Endothelial cell of umbilical vein (primary cell): ENCODE measurements at regions not wholly inside any gene's neighbourhood (a gene's known extent, or its start where the extent isn't known, plus 50 kb on each side); places are given as distances from the start of the nearest gene placed in this dataset.

Experiments
- BruUV-seq: library from RNA; stranded (reverse); fragments of 400-500 nt; replicated peaks from 2 replicates; lab custom pipeline; 2021; lab: Mats Ljungman, UMichigan
- CTCF ChIA-PET: fragments of 300-600, 350-600 bp; sonication (Branson Sonifier 250); formaldehyde crosslinking; loops from one replicate; lab custom pipeline; 2021; ENCODE audit warnings: antibody characterized with exemption, inconsistent platforms; lab: Charles Lee
- POLR2A ChIA-PET: fragments of 300-600, 350-600 bp; sonication (Branson Sonifier 250); formaldehyde crosslinking; loops from one replicate; lab custom pipeline; 2021; ENCODE audit warnings: antibody characterized with exemption, inconsistent platforms; lab: Charles Lee
- DNase-seq: peaks from one replicate; pipeline ENCODE4 v3.0.0-alpha.2; 2011; ENCODE audit warnings: low read depth, low spot score
- FAIRE-seq: peaks from 2 replicates; lab custom pipeline; 2011; peaks lifted over from hg19 to GRCh38; lab: Jason Lieb, UNC
- H2AFZ ChIP-seq: 2 replicates; pipeline ENCODE4 v1.6.0; 2012; ENCODE audit warnings: low read depth, low read length, control low read depth, inconsistent platforms
- H3K27ac ChIP-seq: 2 replicates; pipeline ENCODE4 v1.5.1; 2011; ENCODE audit warnings: low read depth, mild to moderate bottlenecking, control low read depth, low read length, moderate library complexity; ENCODE audit not compliant: insufficient read depth
- H3K27me3 ChIP-seq, 2 experiments: 2 replicates each; pipeline versions ENCODE4 v1.6.0 to v1.6.1; 2011; ENCODE audit warnings: low read length in 2 of 2, mixed read lengths in 1 of 2; ENCODE audit not compliant: control insufficient read depth in 2 of 2, insufficient read depth in 2 of 2
- H3K36me3 ChIP-seq, 2 experiments: 2 replicates in 1 of 2; 3 replicates in 1 of 2; pipeline ENCODE4 v1.5.1; 2011; ENCODE audit warnings: low read length in 2 of 2, mild to moderate bottlenecking in 1 of 2, moderate library complexity in 1 of 2; ENCODE audit not compliant: control insufficient read depth in 2 of 2, insufficient read depth in 2 of 2; ENCODE audit errors: extremely low read depth in 1 of 2
- H3K4me1 ChIP-seq: 3 replicates; pipeline ENCODE4 v1.5.1; 2011; ENCODE audit warnings: mild to moderate bottlenecking, low read length; ENCODE audit not compliant: control insufficient read depth, insufficient read depth; ENCODE audit errors: extremely low read depth
- H3K4me2 ChIP-seq: 2 replicates; pipeline ENCODE4 v1.6.1; 2011; ENCODE audit warnings: low read length, control low read depth, mixed read lengths; ENCODE audit not compliant: insufficient read depth
- H3K4me3 ChIP-seq, 3 experiments: fragments of 200-600 bp in 1 of 3; sonication (generic), shearing (Covaris generic) in 1 of 3; replicated peaks in 1 of 3; 2 replicates each; pipeline ENCODE4 v1.5.1; 2011 to 2016; ENCODE audit warnings: control low read depth in 3 of 3, low read length in 3 of 3, mild to moderate bottlenecking in 2 of 3, inconsistent platforms in 1 of 3, low read depth in 1 of 3, moderate library complexity in 1 of 3; ENCODE audit not compliant: insufficient read depth in 1 of 3
- H3K79me2 ChIP-seq: 2 replicates; pipeline ENCODE4 v1.6.0; 2012; ENCODE audit warnings: low read length, inconsistent platforms; ENCODE audit not compliant: control insufficient read depth, insufficient read depth
- H3K9ac ChIP-seq: replicated peaks from 2 replicates; pipeline ENCODE3; 2011; ENCODE audit warnings: low read length, control low read depth; ENCODE audit not compliant: insufficient read depth; ENCODE audit errors: extremely low read depth
- H3K9me1 ChIP-seq: replicated peaks from 3 replicates; pipeline ENCODE4 v1.6.0; 2011; ENCODE audit warnings: mild to moderate bottlenecking, low read length; ENCODE audit not compliant: control insufficient read depth, insufficient read depth; ENCODE audit errors: extremely low read depth
- H3K9me3 ChIP-seq: replicated peaks from 2 replicates; pipeline ENCODE4 v1.5.1; 2012; ENCODE audit warnings: low read length, inconsistent platforms; ENCODE audit not compliant: control insufficient read depth, insufficient read depth
- H4K20me1 ChIP-seq: replicated peaks from 2 replicates; pipeline ENCODE3; 2011; ENCODE audit warnings: mild to moderate bottlenecking, low read length; ENCODE audit not compliant: control insufficient read depth, insufficient read depth; ENCODE audit errors: extremely low read depth
- CTCF ChIP-seq, 2 donors: IDR thresholded peaks; 1 replicate in 1 of 2; 2 replicates in 1 of 2; pipeline ENCODE4 v1.5.1; 2011; ENCODE audit warnings: low read length in 2 of 2, mild to moderate bottlenecking in 2 of 2, moderate library complexity in 2 of 2, control low read depth in 1 of 2, inconsistent platforms in 1 of 2, low read depth in 1 of 2; ENCODE audit not compliant: insufficient read depth in 1 of 2; ENCODE audit errors: extremely low read depth in 1 of 2
- EZH2 ChIP-seq: IDR thresholded peaks from 2 replicates; pipeline ENCODE4 v1.6.1; 2012; ENCODE audit warnings: borderline replicate concordance, low read depth, mild to moderate bottlenecking, moderate library complexity, low read length, inconsistent platforms; ENCODE audit not compliant: severe bottlenecking
- FOS ChIP-seq: IDR thresholded peaks from 2 replicates; pipeline ENCODE4 v1.6.1; 2011; ENCODE audit warnings: mild to moderate bottlenecking, low read length, moderate library complexity, borderline replicate concordance; ENCODE audit not compliant: insufficient read depth
- GATA2 ChIP-seq: IDR thresholded peaks from 2 replicates; pipeline ENCODE4 v1.7.0; 2011; ENCODE audit warnings: low read depth, mild to moderate bottlenecking, moderate library complexity, mixed read lengths, low read length; ENCODE audit not compliant: insufficient read length, insufficient read depth
- JUN ChIP-seq: IDR thresholded peaks from 2 replicates; pipeline ENCODE4 v1.6.1; 2011; ENCODE audit warnings: borderline replicate concordance, low read depth; ENCODE audit not compliant: insufficient read length, insufficient read depth
- MAX ChIP-seq: IDR thresholded peaks from 2 replicates; pipeline ENCODE4 v1.6.1; 2011; ENCODE audit not compliant: insufficient read depth, insufficient read length
- MYC ChIP-seq: IDR thresholded peaks from one replicate; pipeline ENCODE4 v1.6.1; 2011; ENCODE audit warnings: mild to moderate bottlenecking, low read depth, low read length
- POLR2A ChIP-seq: IDR thresholded peaks from 2 replicates; pipeline ENCODE4 v1.6.1; 2012; ENCODE audit warnings: low read depth, mild to moderate bottlenecking, control low read depth, low read length
- POLR2AphosphoS5 ChIP-seq: IDR thresholded peaks from 2 replicates; pipeline ENCODE4 v1.6.1; 2012; ENCODE audit warnings: low read depth, mild to moderate bottlenecking, control low read depth, low read length, moderate library complexity; ENCODE audit not compliant: insufficient read depth
- dilution Hi-C: fragments of 300-500 bp; cut with MboI; formaldehyde crosslinking; loops from one replicate; pipeline ENCODE4 v1.15.0; 2019; ENCODE audit warnings: low sequenced_read_pairs; ENCODE audit not compliant: extremely low pct_ligation_motif_present
- intact Hi-C: fragments of 100-400 bp; cut with micrococcal nuclease; formaldehyde crosslinking; loops from one replicate; pipeline ENCODE4 v1.10.0; 2022

- Histone ChIP-seq H3K9ac (no peak overlapping the region), H3K36me3 (no peaks in the 10 kb centered on the region), H3K9me1 (no peaks in the 10 kb centered on the region), H4K20me1 (no peaks in the 10 kb centered on the region), H3K4me2 (no peak overlapping the region), H3K27ac (no peak overlapping the region), H3K4me3 (no peak overlapping the region), H3K27me3 (no peaks in the 10 kb centered on the region), H3K4me1 (no peaks in the 10 kb centered on the region), H3K79me2 (no peaks in the 10 kb centered on the region), H2AFZ (no peak overlapping the region), H3K9me3 (no peaks in the 10 kb centered on the region)
- POLR2A ChIA-PET, result no interaction called here
- intact Hi-C loops (no loop called here), dilution Hi-C loops (no loop called here)
- TF ChIP-seq GATA2 (no peak), FOS (no peak), CTCF (IDR thresholded peaks at IDR 0.05; ENCODE audit: extremely low read depth in 1 of 2, insufficient read depth in 1 of 2, low read depth in 1 of 2, low read length in 2 of 2) (no peak), JUN (no peak), MAX (no peak), POLR2A (no peak), EZH2 (no peak), MYC (no peak), POLR2AphosphoS5 (no peak)
- DNase-seq (no peak), FAIRE-seq (no peak)
- CTCF ChIA-PET, result interaction anchor here (1.1 kb wide), 1 partner anchor 9 kb away, joined by 3 read pairs; no protein-coding TSS in a partner anchor
- BruUV-seq, result no TSS peak
Measured at GRCh38 chr9:6160579-6160978, 55.0 kb upstream of the IL33 start.
